ENCODE measurements at regions not wholly inside any gene's neighbourhood (a gene's known extent, or its start where the extent isn't known, plus 50 kb on each side); places are given as distances from the start of the nearest gene placed in this dataset.
"Not testable (repeated sequence)": the region's sequence is repeated elsewhere in the genome, so short reads cannot be mapped to it uniquely, and the experiment has no call there.

- DNase-seq (ENCODE audit: low read depth), result no peak
- in situ Hi-C loops (cut with HindIII; ENCODE audit: low pct_unique_long_range_greater_than_20kb, low sequenced_read_pairs), result no loop called here
Measured at GRCh38 chr15:28459279-28459678, 73.5 kb downstream of the GOLGA8G start.

- in situ Hi-C loops (cut with HindIII; ENCODE audit: low pct_unique_long_range_greater_than_20kb, low sequenced_read_pairs), result not testable (repeated sequence)
- peak; percentile 50 for DNase-seq (ENCODE audit: low read depth)
Measured at GRCh38 chr15:28457396-28457932, 75.3 kb downstream of the GOLGA8G start.

GRCh38 chr15:28456476-28457395, 76.0 kb downstream of the GOLGA8G start:
- in situ Hi-C loops (cut with HindIII; ENCODE audit: low pct_unique_long_range_greater_than_20kb, low sequenced_read_pairs), result no loop called here
- DNase-seq (ENCODE audit: low read depth), result no peak

- in situ Hi-C loops (cut with HindIII; ENCODE audit: low pct_unique_long_range_greater_than_20kb, low sequenced_read_pairs), result not testable (repeated sequence)
Measured at GRCh38 chr15:28455537-28456475, 77.0 kb downstream of the GOLGA8G start.

GRCh38 chr15:28454751-28455220, 76.3 kb downstream of the GOLGA8F start:
- DNase-seq (ENCODE audit: low read depth); in situ Hi-C loops (cut with HindIII; ENCODE audit: low pct_unique_long_range_greater_than_20kb, low sequenced_read_pairs): not testable (repeated sequence)

More at GRCh38 chr15:28455537-28456475, 77.0 kb downstream of the GOLGA8G start:
- not testable (repeated sequence) for DNase-seq (ENCODE audit: low read depth)
